K562 (cell line): ENCODE measurements at regions not wholly inside any gene's neighbourhood (a gene's known extent, or its start where the extent isn't known, plus 50 kb on each side); places are given as distances from the start of the nearest gene placed in this dataset.

Experiments used
- ATAC-seq: fragments of 200-7000 bp; cut with Tn5 transposase; 3 replicates; pipeline ENCODE4 v1.9.1; 2020; ENCODE audit warnings: moderate library complexity
- BruUV-seq: library from RNA; stranded (reverse); fragments of 400-500 nt; replicated peaks from 2 replicates; lab custom pipeline; 2021; lab: Mats Ljungman, UMichigan
- CTCF ChIA-PET: fragments of 300-600 bp; formaldehyde crosslinking; extraction: SDS; loops from one replicate; lab custom pipeline; 2021; ENCODE audit warnings: low intra/inter-chr PET ratio; lab: Yijun Ruan, JAX
- POLR2A ChIA-PET: fragments of 300-600, 350-650 bp; sonication (Branson Sonifier 250); formaldehyde crosslinking; extraction: SDS; loops from one replicate; lab custom pipeline; 2021; ENCODE audit warnings: antibody characterized with exemption, inconsistent platforms; lab: Yijun Ruan, JAX
- DNase-seq, 4 experiments: peaks; one replicate each; pipeline versions ENCODE4 v3.0.0 to v3.0.0-alpha.2; 2011 to 2018; ENCODE audit warnings: low spot score in 3 of 4, mixed read lengths in 3 of 4; ENCODE audit errors: extremely low read depth in 1 of 4
- FAIRE-seq: peaks from 2 replicates; lab custom pipeline; 2011; peaks lifted over from hg19 to GRCh38; lab: Jason Lieb, UNC
- H2AFZ ChIP-seq: 2 replicates; pipeline ENCODE4 v1.6.0; 2011; ENCODE audit warnings: low read depth, low read length, control low read depth, inconsistent platforms
- H3K27ac ChIP-seq: fragments of 200-600 bp; 3 replicates; pipeline ENCODE4 v1.8.0; 2011; ENCODE audit warnings: low read depth, mild to moderate bottlenecking, control low read depth, inconsistent platforms, low read length, moderate library complexity, mixed read lengths; ENCODE audit errors: extremely low read depth
- H3K27me3 ChIP-seq, 2 experiments: fragments of 300-600 bp in 1 of 2; 2 replicates in 1 of 2; 3 replicates in 1 of 2; pipeline versions ENCODE4 v1.6.0 to v1.8.0; 2011; ENCODE audit warnings: inconsistent platforms in 2 of 2, low read length in 2 of 2, mild to moderate bottlenecking in 1 of 2, mixed read lengths in 1 of 2, moderate library complexity in 1 of 2; ENCODE audit not compliant: control insufficient read depth in 2 of 2, insufficient read depth in 2 of 2
- H3K36me3 ChIP-seq: fragments of 300-600 bp; 3 replicates; pipeline ENCODE4 v1.8.0; 2011; ENCODE audit warnings: mild to moderate bottlenecking, low read length, inconsistent platforms; ENCODE audit not compliant: control insufficient read depth, insufficient read depth
- H3K4me1 ChIP-seq, 2 experiments: fragments of 200-600 bp in 1 of 2; replicated peaks in 1 of 2; 2 replicates in 1 of 2; 3 replicates in 1 of 2; pipeline versions ENCODE4 v1.5.1 to v1.8.0; 2011; ENCODE audit warnings: inconsistent platforms in 2 of 2, low read length in 2 of 2, mild to moderate bottlenecking in 1 of 2, mixed read lengths in 1 of 2, moderate library complexity in 1 of 2; ENCODE audit not compliant: control insufficient read depth in 2 of 2, insufficient read depth in 2 of 2
- H3K4me2 ChIP-seq: 2 replicates; pipeline ENCODE4 v1.6.1; 2011; ENCODE audit warnings: low read length, control low read depth, inconsistent platforms, mixed read lengths; ENCODE audit not compliant: insufficient read depth
- H3K4me3 ChIP-seq: fragments of 200-600 bp; sonication (generic), shearing (Covaris generic); 2 replicates; pipeline ENCODE4 v1.5.1; 2016; ENCODE audit warnings: control low read depth, inconsistent platforms
- H3K79me2 ChIP-seq: fragments of 200-600 bp; 3 replicates; pipeline ENCODE4 v1.8.0; 2011; ENCODE audit warnings: low read length, inconsistent platforms; ENCODE audit not compliant: control insufficient read depth, insufficient read depth
- H3K9ac ChIP-seq, 2 experiments: 2 replicates each; pipeline versions ENCODE4 v1.6.0 to v1.6.1; 2011; ENCODE audit warnings: low read depth in 2 of 2, low read length in 2 of 2, control low read depth in 1 of 2, inconsistent platforms in 1 of 2, mild to moderate bottlenecking in 1 of 2, mixed read lengths in 1 of 2; ENCODE audit not compliant: insufficient read depth in 1 of 2
- H3K9me1 ChIP-seq: one replicate; pipeline ENCODE4 v1.6.0; 2011; ENCODE audit warnings: inconsistent platforms, mild to moderate bottlenecking, low read length, moderate library complexity; ENCODE audit not compliant: control insufficient read depth, insufficient read depth
- H3K9me3 ChIP-seq: replicated peaks from 2 replicates; pipeline ENCODE4 v1.5.1; 2011; ENCODE audit warnings: low read depth, low read length, inconsistent platforms; ENCODE audit not compliant: control insufficient read depth, insufficient read depth
- H4K20me1 ChIP-seq: replicated peaks from 2 replicates; pipeline ENCODE4 v1.6.1; 2011; ENCODE audit warnings: low read length, inconsistent platforms, mixed read lengths; ENCODE audit not compliant: control insufficient read depth, insufficient read depth
- MXD1 ChIP-seq: fragments of 250-450 bp; sonication (Bioruptor Pico); IDR thresholded peaks from 2 replicates; pipeline ENCODE4 v1.8.0; 2021; ENCODE audit warnings: borderline replicate concordance, mild to moderate bottlenecking, moderate library complexity; ENCODE audit not compliant: poor library complexity, severe bottlenecking
- RAD21 ChIP-seq, 2 experiments: fragments of 250-450 bp in 1 of 2; fragments of 450-650 bp in 1 of 2; sonication (Bioruptor Pico) in 1 of 2; formaldehyde crosslinking in 1 of 2; IDR thresholded peaks in 1 of 2; conservative IDR thresholded peaks in 1 of 2; 2 replicates each; pipeline versions ENCODE4 v1.4.0 to v1.8.0; 2020 to 2022; ENCODE audit warnings: mild to moderate bottlenecking in 2 of 2, moderate library complexity in 1 of 2
- SOX6 ChIP-seq: fragments of 450-650 bp; IDR thresholded peaks from 2 replicates; pipeline ENCODE4 v1.6.1; 2014; ENCODE audit warnings: mild to moderate bottlenecking
- TAF1 ChIP-seq: IDR thresholded peaks from 2 replicates; pipeline ENCODE4 v1.6.1; 2011; ENCODE audit warnings: mild to moderate bottlenecking, low read length, moderate library complexity; ENCODE audit not compliant: insufficient read depth, control insufficient read depth, severe bottlenecking; ENCODE audit errors: extremely low read depth
- ZBTB7A ChIP-seq: IDR thresholded peaks from 2 replicates; pipeline ENCODE4 v1.6.1; 2011; ENCODE audit warnings: low read depth, mild to moderate bottlenecking, low read length, moderate library complexity, borderline replicate concordance; ENCODE audit not compliant: control insufficient read depth
- ZNF444 ChIP-seq: fragments of 250-450 bp; sonication (Bioruptor Pico); IDR thresholded peaks from 2 replicates; pipeline ENCODE4 v1.4.0; 2020; ENCODE audit warnings: mild to moderate bottlenecking, moderate library complexity
- ZNF717 ChIP-seq: fragments of 250-450 bp; sonication (Bioruptor Pico); IDR thresholded peaks from 2 replicates; pipeline ENCODE4 v1.5.0; 2021
- WGBS: fragments of 100-300 bp; shearing (Covaris generic); methylation state at CpG from one replicate; pipeline ENCODE4 v1.1.6; 2016; ENCODE audit warnings: low coverage, mixed read lengths; ENCODE audit not compliant: insufficient coverage; ENCODE audit errors: missing lambda C conversion rate; 5-methylcytosine and 5-hydroxymethylcytosine counted together
- in situ Hi-C: fragments of 300-500 bp; cut with MboI; formaldehyde crosslinking; loops from 4 replicates; pipeline ENCODE4 v1.15.0; 2018; ENCODE audit warnings: inconsistent platforms, mixed read lengths
- intact Hi-C: fragments of 100-400 bp; cut with micrococcal nuclease; formaldehyde crosslinking; loops from 2 replicates; pipeline ENCODE4 v1.14.2; 2022
- TF ChIP-seq, protein P1 (sequence below): sonication (generic); formaldehyde crosslinking; IDR thresholded peaks from 2 replicates; pipeline ENCODE4 v1.8.0; 2022; ENCODE audit warnings: mild to moderate bottlenecking, missing genetic modification reagents
- TF ChIP-seq, protein P2 (sequence below): fragments of 250-450 bp; sonication (Bioruptor Pico); IDR thresholded peaks from 2 replicates; pipeline ENCODE4 v1.5.0; 2021; ENCODE audit warnings: mild to moderate bottlenecking, moderate library complexity

- TF ChIP-seq, protein P1, sequence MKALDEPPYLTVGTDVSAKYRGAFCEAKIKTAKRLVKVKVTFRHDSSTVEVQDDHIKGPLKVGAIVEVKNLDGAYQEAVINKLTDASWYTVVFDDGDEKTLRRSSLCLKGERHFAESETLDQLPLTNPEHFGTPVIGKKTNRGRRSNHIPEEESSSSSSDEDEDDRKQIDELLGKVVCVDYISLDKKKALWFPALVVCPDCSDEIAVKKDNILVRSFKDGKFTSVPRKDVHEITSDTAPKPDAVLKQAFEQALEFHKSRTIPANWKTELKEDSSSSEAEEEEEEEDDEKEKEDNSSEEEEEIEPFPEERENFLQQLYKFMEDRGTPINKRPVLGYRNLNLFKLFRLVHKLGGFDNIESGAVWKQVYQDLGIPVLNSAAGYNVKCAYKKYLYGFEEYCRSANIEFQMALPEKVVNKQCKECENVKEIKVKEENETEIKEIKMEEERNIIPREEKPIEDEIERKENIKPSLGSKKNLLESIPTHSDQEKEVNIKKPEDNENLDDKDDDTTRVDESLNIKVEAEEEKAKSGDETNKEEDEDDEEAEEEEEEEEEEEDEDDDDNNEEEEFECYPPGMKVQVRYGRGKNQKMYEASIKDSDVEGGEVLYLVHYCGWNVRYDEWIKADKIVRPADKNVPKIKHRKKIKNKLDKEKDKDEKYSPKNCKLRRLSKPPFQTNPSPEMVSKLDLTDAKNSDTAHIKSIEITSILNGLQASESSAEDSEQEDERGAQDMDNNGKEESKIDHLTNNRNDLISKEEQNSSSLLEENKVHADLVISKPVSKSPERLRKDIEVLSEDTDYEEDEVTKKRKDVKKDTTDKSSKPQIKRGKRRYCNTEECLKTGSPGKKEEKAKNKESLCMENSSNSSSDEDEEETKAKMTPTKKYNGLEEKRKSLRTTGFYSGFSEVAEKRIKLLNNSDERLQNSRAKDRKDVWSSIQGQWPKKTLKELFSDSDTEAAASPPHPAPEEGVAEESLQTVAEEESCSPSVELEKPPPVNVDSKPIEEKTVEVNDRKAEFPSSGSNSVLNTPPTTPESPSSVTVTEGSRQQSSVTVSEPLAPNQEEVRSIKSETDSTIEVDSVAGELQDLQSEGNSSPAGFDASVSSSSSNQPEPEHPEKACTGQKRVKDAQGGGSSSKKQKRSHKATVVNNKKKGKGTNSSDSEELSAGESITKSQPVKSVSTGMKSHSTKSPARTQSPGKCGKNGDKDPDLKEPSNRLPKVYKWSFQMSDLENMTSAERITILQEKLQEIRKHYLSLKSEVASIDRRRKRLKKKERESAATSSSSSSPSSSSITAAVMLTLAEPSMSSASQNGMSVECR, result no peak
- TF ChIP-seq TAF1, result no peak
These were observed 136.6 kb upstream of the ZNF32 start (continued) for GRCh38 chr10:43785252-43785651.

- CTCF ChIA-PET, result no interaction called here
- Histone ChIP-seq H3K79me2 (no peaks in the 10 kb centered on the region), H3K9ac (no peak overlapping the region), H3K27ac (no peak overlapping the region), H3K27me3 (peaks cover 2 to 18% of the 10 kb centered on the region in 2 experiments; a peak in 1 of 5 replicates), H3K9me3 (no peaks in the 10 kb centered on the region), H3K4me3 (no peak overlapping the region), H3K9me1 (no peaks in the 10 kb centered on the region), H3K36me3 (no peaks in the 10 kb centered on the region), H3K4me1 (no peaks in the 10 kb centered on the region), H4K20me1 (0 out of 2 replicates have a peak, but pooled peaks cover 3% of the 10 kb centered on the region), H3K4me2 (no peak overlapping the region), H2AFZ (no peak overlapping the region)
- POLR2A ChIA-PET, result no interaction called here
- WGBS, result 0% methylated on average over 6 of the region's 6 CpGs
- FAIRE-seq (no peak), DNase-seq (peak in 2 of 4 experiments; percentile 2 to 3), ATAC-seq (no peak)
- TF ChIP-seq ZNF444, result no peak
- no peak for TF ChIP-seq ZNF717
- TF ChIP-seq ZBTB7A, result no peak
- TF ChIP-seq MXD1 (CRISPR knock-in tag), result no peak
- TF ChIP-seq, protein P2, sequence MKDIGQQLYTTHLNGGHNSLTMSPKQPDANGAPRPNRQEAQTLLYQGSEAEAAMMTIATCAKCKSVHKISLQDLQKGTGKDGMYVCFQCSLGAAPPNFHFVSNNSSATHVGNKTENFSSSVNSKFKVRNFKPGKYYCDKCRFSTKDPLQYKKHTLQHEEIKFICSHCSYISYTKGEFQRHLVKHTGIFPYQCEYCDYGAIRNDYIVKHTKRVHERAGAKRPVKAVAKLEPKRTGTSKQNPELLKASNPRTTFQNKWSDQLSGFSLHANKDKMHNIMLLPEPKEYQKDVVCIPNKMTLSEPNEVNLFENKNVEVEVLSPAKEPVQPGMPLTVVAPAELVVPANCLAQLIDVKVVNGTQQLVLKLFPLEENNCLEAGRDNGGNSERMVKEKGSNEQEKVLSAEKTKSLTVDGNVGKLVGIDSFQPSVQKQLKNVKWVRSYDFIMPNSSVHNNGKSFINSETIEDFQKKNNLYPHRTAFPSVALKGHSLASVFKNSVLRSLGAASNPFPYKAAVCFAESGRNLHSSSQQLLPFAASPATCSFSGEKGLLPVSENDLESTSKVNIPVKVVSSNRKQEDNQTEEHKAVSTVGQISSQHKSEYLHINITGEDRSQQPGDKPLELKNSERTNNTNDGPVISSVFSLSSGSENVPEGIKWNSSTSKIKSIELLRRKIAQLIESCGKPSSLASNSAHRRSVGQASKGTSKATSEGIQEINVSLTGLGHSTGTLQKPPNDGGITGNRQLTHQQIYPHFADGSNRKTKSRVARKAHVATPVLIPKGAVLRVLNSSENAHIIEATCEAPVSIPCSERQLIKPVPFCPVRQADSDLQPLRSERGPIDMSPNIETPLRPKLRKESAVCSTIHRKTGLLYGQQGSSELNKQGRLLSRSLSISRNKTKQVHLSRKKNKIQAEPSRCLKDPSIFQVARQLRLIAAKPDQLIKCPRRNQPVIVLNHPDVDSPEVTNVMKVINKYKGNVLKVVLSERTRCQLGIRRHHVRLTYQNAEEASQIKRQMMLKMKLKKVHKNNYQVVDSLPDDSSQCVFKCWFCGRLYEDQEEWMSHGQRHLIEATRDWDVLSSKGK (CRISPR knock-in tag), result no peak
- no peak for TF ChIP-seq RAD21 (CRISPR knock-in tag; conservative IDR thresholded peaks at IDR 0.05 in 1 of 2, IDR thresholded peaks at IDR 0.05 in 1 of 2)
- TF ChIP-seq SOX6, result no peak
- in situ Hi-C loops, result no loop called here
- intact Hi-C loops, result no loop called here
- no TSS peak for BruUV-seq
These were observed 134.1 kb upstream of the ZNF32 start for GRCh38 chr10:43782814-43783213.
